HG03135 (cell line): ENCODE measurements at regions not wholly inside any gene's neighbourhood (a gene's known extent, or its start where the extent isn't known, plus 50 kb on each side); places are given as distances from the start of the nearest gene placed in this dataset.
"Not testable (repeated sequence)": the region's sequence is repeated elsewhere in the genome, so short reads cannot be mapped to it uniquely, and the experiment has no call there.

Source experiments
- ATAC-seq: cut with Tn5 transposase; IDR thresholded peaks from one replicate; pipeline ENCODE4 v1.9.1; 2021; ENCODE audit warnings: mild to moderate bottlenecking, moderate library complexity; ENCODE audit not compliant: unreplicated experiment

- ATAC-seq, result no peak
These were observed 955.0 kb upstream of the ALCAM start for GRCh38 chr3:104411757-104412156.

- ATAC-seq, result no peak
These were observed 953.8 kb upstream of the ALCAM start for GRCh38 chr3:104412608-104413580.

GRCh38 chr3:104428337-104428925 is 938.3 kb upstream of the ALCAM start:
- no peak for ATAC-seq

GRCh38 chr3:104429727-104430126 is 937.0 kb upstream of the ALCAM start:
- no peak for ATAC-seq

GRCh38 chr3:104436506-104436905 is 930.2 kb upstream of the ALCAM start:
- ATAC-seq, result no peak

- ATAC-seq, result no peak
These were observed 929.5 kb upstream of the ALCAM start for GRCh38 chr3:104437131-104437750.

GRCh38 chr3:104437891-104438290 is 928.8 kb upstream of the ALCAM start:
- ATAC-seq, result no peak

GRCh38 chr3:104438706-104439105 is 928.0 kb upstream of the ALCAM start:
- ATAC-seq, result no peak

GRCh38 chr3:104445252-104445919 is 921.3 kb upstream of the ALCAM start:
- not testable (repeated sequence) for ATAC-seq

- ATAC-seq, result no peak
These were observed 919.0 kb upstream of the ALCAM start for GRCh38 chr3:104447681-104448080.

GRCh38 chr3:104452697-104453096 is 914.0 kb upstream of the ALCAM start:
- no peak for ATAC-seq

- no peak for ATAC-seq
These were observed 908.1 kb upstream of the ALCAM start for GRCh38 chr3:104458657-104459056.

- no peak for ATAC-seq
These were observed 906.0 kb upstream of the ALCAM start for GRCh38 chr3:104460477-104461406.

- no peak for ATAC-seq
These were observed 905.3 kb upstream of the ALCAM start for GRCh38 chr3:104461431-104461830.

- no peak for ATAC-seq
These were observed 894.5 kb upstream of the ALCAM start for GRCh38 chr3:104472221-104472620.

GRCh38 chr3:104474011-104474410 is 892.7 kb upstream of the ALCAM start:
- ATAC-seq, result no peak

- ATAC-seq, result no peak
These were observed 863.7 kb upstream of the ALCAM start for GRCh38 chr3:104503022-104503421.

GRCh38 chr3:104510131-104510849 is 856.4 kb upstream of the ALCAM start:
- no peak for ATAC-seq

- ATAC-seq, result no peak
These were observed 852.3 kb upstream of the ALCAM start for GRCh38 chr3:104514371-104514770.
